ENCODE measurements at regions not wholly inside any gene's neighbourhood (a gene's known extent, or its start where the extent isn't known, plus 50 kb on each side); places are given as distances from the start of the nearest gene placed in this dataset.

DNA sequence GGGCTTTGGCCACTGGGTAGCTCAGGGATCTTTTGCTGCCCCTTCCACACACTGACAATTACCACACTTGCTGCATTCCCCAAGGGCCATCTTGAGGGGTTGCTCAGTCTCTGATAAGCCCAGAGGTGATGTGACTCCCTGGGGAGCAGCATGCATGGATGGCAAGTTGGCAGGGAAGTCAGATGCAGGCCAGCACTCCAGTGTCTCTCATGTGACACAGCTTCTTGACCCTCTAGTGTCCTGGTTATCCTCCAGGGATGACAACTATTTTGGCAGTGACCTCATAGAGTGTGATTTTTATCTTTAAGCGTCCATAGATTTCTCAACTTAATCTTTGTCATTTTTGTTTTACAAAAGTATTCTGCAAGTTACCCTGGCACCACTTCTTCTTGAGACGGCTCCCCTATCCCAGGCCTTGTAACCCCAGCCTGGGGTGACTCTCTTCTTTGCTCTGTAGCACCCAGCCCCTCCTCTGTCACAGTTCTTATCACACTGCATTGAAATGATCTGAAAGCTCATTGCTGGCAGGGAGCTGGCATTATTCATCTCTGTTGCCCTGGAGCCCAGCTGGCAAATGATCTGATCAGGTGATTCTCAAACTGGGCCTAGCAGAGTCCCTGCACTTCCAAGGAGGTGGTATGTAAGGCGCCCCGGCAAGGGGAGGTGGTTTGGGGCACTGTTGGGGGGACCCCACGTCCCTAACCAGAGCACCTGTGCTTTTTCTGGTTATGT is 72.6 kb downstream of the TENT5C start:
- H3K27ac Mint-ChIP-seq = no peak overlapping the region
- H3K27me3 Mint-ChIP-seq (ENCODE audit: insufficient read depth) = peaks cover 17% of the 10 kb centered on the region
- H3K4me1 Mint-ChIP-seq (ENCODE audit: low read depth) = peaks cover 14% of the 10 kb centered on the region
- intact Hi-C loops (cut with micrococcal nuclease) = no loop called here
- no peaks in the 10 kb centered on the region for H3K9me3 Mint-ChIP-seq
- H3K4me3 Mint-ChIP-seq = no peak overlapping the region
- no peak for DNase-seq (ENCODE audit: low spot score)
- H3K36me3 Mint-ChIP-seq (ENCODE audit: low read depth) = no peaks in the 10 kb centered on the region

DNA sequence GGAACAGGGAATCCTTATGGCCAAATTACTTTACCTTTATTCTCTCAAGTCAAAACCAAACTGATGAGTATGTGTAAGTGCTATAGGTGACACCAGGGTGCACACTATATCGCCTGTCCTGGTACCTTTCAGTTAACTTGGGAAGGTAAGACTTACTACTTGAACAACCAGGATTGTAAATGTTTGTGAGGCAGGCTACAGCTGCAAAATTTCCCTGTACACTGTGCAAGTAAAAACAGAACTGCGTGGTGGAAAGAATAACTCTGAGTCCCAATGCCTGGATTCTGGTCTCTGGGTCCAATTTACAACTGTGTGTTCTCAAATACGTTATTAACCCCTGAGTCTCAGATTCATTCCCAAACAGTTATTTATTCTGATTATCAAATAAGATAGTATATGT is 73.5 kb downstream of the TENT5C start:
- DNase-seq (ENCODE audit: low spot score) = no peak
- H3K27me3 Mint-ChIP-seq (ENCODE audit: insufficient read depth) = peaks cover 11% of the 10 kb centered on the region
- H3K4me3 Mint-ChIP-seq = no peak overlapping the region
- no peaks in the 10 kb centered on the region for H3K36me3 Mint-ChIP-seq (ENCODE audit: low read depth)
- intact Hi-C loops (cut with micrococcal nuclease) = no loop called here
- no peaks in the 10 kb centered on the region for H3K9me3 Mint-ChIP-seq
- H3K27ac Mint-ChIP-seq = no peak overlapping the region
- peaks cover 5% of the 10 kb centered on the region for H3K4me1 Mint-ChIP-seq (ENCODE audit: low read depth)

DNA sequence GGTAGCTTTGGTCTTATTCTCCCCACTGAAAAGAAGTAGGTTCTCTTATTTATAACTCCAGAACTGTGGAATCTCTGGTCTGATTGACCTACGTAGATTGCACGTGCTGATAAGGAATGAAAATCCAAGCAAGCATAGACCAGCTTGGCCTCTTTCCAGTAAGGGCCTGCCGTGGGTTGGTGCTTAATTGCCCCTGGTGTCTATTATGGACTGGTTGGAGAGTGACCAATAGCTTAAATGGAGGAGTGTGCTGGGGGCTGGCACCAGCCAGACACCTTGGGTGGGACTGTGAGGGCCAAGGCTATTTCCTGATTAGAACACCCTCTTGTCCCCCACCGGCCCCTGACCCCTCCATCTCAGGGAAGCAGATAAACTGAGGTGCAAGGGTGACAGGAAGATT is 74.0 kb downstream of the TENT5C start:
- Mint-ChIP-seq H3K36me3 (ENCODE audit: low read depth) (no peaks in the 10 kb centered on the region), H3K9me3 (no peaks in the 10 kb centered on the region), H3K27ac (no peak overlapping the region), H3K4me1 (ENCODE audit: low read depth) (no peaks in the 10 kb centered on the region), H3K4me3 (no peak overlapping the region), H3K27me3 (ENCODE audit: insufficient read depth) (peaks cover 9% of the 10 kb centered on the region)
- no peak for DNase-seq (ENCODE audit: low spot score)
- intact Hi-C loops (cut with micrococcal nuclease) = no loop called here

DNA sequence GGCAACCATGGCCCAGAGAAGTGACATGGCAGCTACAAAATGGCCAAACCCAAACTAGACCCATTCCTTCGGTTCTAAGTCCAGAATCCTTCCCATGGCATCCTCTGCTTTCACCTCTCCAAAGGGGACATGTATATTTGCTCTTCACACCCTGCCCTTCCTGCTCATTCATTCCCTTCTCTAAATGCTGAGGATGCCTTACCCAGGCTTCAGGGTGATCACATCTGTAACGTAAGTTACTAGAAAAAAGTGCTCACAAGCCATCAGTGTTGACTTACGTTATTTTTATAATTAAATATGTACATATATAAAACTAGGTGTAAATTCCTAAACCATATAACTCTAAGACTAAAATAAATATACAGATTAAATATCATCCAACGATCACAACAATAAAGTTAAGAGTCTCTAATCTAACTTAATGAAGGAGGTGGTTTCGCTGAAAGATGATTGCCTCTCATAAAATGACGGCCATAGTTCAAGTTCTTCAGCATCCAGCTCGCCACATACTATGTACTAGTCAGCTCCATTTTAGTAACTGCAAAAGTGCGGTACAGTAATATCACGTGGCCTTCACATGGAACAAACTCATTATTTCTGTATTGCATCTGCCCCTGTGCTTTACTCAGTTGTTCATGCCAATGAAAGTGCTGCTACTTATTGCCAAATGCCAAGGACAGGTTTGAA is 74.6 kb downstream of the TENT5C start:
- DNase-seq (ENCODE audit: low spot score) = no peak
- Mint-ChIP-seq H3K27ac (no peak overlapping the region), H3K27me3 (ENCODE audit: insufficient read depth) (peaks cover 11% of the 10 kb centered on the region), H3K9me3 (no peaks in the 10 kb centered on the region), H3K4me3 (no peak overlapping the region), H3K36me3 (ENCODE audit: low read depth) (no peaks in the 10 kb centered on the region), H3K4me1 (ENCODE audit: low read depth) (no peaks in the 10 kb centered on the region)
- intact Hi-C loops (cut with micrococcal nuclease) = loop anchor here (1.0 kb wide), 1 partner anchor 35 kb away; no protein-coding TSS in a partner anchor

DNA sequence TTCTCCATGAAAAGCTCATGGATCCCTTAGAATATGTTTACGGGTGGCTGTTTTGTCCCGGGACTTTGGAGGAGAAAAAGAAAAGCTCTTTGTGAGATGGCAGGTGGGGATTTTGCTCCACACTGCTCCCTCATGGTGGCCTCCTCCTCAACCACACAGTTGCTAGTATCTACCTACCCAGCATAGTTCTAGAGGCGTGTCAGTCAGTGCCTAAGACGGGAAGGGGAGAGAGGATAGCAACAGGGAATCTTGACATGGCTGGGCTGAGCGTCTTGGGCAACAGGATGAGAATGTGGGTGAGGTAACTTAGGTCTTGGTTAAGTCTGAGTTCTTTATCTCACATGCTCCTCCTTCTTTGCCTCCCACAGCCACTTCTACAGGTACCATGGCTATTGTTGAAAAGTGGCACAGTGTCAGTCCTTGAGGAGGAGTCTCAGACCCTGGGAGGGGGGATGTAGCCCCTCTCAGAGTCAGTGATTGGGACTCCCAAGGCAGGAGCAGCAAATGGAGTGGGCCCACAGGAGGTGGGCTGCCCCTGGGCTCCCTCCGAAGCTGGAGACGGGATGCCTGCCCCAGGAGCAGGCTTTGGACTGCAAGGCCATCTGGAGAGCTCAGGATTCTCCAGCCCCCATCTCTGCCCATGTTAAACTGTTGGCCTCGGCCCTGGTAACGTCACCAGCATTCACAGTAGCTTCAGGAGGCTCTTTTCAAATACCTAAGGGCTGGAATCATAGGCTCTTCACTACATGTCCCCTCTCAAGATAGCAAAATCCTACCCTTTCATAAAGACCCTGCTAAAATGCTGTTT is 75.4 kb downstream of the TENT5C start:
- no peak overlapping the region for H3K4me3 Mint-ChIP-seq
- no peak overlapping the region for H3K27ac Mint-ChIP-seq
- DNase-seq (ENCODE audit: low spot score) = no peak
- intact Hi-C loops (cut with micrococcal nuclease) = loop anchor here (1.0 kb wide), 1 partner anchor 34 kb away; no protein-coding TSS in a partner anchor
- H3K9me3 Mint-ChIP-seq = no peaks in the 10 kb centered on the region
- H3K4me1 Mint-ChIP-seq (ENCODE audit: low read depth) = no peaks in the 10 kb centered on the region
- peaks cover 13% of the 10 kb centered on the region for H3K27me3 Mint-ChIP-seq (ENCODE audit: insufficient read depth)
- H3K36me3 Mint-ChIP-seq (ENCODE audit: low read depth) = no peaks in the 10 kb centered on the region

DNA sequence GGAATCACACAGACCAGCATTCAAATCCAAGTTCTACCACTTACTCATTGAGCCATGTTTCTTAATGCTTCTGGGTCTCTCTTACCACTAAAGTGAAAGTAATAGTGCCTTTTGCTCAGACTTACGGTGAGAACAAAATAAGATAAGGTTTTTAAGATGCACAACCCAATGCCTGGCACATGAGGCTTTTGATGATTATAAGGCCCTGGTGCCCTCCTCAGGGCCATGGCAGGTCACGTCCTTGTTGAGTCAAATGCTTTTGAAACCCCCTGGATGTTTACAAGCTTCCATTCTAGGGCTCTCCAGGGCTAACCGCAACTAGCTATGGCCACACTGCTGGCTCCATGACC is 76.0 kb downstream of the TENT5C start:
- Mint-ChIP-seq H3K27ac (no peak overlapping the region), H3K4me1 (ENCODE audit: low read depth) (no peaks in the 10 kb centered on the region), H3K27me3 (ENCODE audit: insufficient read depth) (peaks cover 11% of the 10 kb centered on the region), H3K4me3 (no peak overlapping the region), H3K36me3 (ENCODE audit: low read depth) (no peaks in the 10 kb centered on the region), H3K9me3 (no peaks in the 10 kb centered on the region)
- no peak for DNase-seq (ENCODE audit: low spot score)
- intact Hi-C loops (cut with micrococcal nuclease) = loop anchor here (1.0 kb wide), 1 partner anchor 33 kb away; no protein-coding TSS in a partner anchor

DNA sequence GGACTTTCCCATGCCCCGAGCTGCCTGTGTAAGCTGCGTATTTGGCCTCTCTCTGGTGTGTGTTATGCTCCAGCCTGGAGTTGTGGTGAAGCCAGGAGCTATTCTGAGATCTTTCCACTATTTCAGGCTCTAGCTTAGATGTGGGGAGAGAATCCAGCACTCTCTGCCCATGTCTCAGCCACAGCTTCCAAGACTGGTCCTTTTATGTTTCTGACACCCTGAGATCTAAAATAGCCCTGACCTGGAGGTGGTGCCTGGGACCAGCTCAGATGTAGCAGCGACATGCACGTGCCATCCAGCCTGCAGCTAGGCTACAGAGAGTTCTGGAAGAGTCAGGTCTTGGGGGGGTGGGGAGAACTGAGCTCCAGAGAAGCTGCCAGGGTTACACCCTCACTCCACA is 76.5 kb downstream of the TENT5C start:
- Mint-ChIP-seq H3K27ac (no peak overlapping the region), H3K4me1 (ENCODE audit: low read depth) (no peaks in the 10 kb centered on the region), H3K36me3 (ENCODE audit: low read depth) (no peaks in the 10 kb centered on the region), H3K9me3 (no peaks in the 10 kb centered on the region), H3K27me3 (ENCODE audit: insufficient read depth) (peaks cover 9% of the 10 kb centered on the region), H3K4me3 (no peak overlapping the region)
- intact Hi-C loops (cut with micrococcal nuclease) = no loop called here
- no peak for DNase-seq (ENCODE audit: low spot score)

DNA sequence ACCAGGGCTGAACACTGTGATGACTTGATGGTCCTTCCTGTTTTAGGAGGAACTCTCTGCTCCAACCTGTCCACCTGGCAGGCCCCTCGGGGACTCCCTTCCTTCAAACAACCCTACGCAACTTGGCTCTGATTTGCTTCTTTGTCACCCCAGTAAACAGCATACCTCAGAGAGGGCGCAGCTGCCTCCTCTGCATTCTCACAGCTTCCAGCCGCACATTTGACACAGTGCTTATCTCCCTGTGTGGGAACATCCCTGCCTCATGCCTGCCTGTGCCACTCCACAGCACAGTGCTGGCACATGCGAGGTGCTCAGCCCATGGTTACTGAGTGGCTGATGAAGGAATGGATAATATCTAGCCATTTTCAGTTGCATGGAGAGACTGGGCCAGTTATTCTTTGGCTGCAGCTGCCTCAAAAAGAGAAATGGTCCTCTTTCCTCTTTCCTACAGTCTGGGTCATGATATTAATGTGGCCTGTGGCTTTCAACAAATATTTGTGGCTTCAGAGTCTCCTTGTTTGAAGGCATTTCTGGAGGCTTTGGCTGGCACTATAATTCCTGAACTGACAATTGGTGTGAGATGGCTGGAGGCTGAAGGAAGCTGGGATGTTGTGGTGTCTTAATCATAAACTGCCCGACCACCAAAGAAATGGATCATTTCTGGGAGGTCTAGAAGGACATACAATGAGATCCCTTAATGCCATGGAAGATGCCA is 77.9 kb downstream of the TENT5C start:
- H3K36me3 Mint-ChIP-seq (ENCODE audit: low read depth) = no peaks in the 10 kb centered on the region
- H3K4me1 Mint-ChIP-seq (ENCODE audit: low read depth) = no peaks in the 10 kb centered on the region
- H3K9me3 Mint-ChIP-seq = no peaks in the 10 kb centered on the region
- intact Hi-C loops (cut with micrococcal nuclease) = no loop called here
- H3K27me3 Mint-ChIP-seq (ENCODE audit: insufficient read depth) = peaks cover 10% of the 10 kb centered on the region
- no peak overlapping the region for H3K27ac Mint-ChIP-seq
- H3K4me3 Mint-ChIP-seq = no peak overlapping the region
- DNase-seq (ENCODE audit: low spot score) = no peak

DNA sequence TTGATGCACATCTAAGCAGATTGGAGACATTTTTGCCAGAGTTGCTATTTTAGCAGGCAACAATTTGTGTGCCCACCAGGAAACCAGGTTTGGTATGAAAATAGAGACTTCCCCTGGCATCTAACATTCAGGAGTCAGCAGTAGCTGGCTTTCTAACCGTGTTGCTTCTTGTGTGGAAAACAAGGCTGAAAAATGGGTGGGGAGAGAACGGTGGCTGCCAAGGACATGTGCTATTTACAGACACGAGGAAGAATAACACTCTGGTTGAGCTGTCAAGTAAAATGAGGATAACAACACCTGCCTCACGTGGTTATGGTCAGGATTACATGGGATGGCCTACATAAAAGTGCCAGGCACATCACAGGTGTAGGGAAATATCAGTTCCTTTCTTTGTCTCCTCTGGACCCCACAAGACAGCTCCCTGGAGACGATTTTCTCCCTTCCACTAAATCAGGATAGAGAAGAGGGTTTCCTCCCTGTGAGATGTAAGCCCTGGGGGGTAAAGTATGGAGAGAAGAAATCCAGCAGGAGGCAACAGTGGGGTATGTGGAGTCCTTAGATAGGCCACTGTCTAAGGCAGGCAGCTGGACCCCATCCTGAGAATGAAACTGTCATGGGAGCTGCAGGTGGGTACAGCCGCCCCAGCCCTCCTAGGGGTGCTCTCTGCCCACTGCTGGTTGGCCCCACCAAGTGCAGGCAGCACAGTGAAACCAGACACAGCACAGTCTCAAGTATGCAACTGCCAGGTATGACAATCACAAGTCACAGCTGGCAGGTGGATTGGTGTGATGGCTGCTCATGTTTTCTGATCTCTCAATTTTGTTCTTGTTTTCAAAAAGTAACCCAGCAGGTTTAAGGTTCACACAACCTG is 80.3 kb downstream of the TENT5C start:
- no peak for DNase-seq (ENCODE audit: low spot score)
- Mint-ChIP-seq H3K27ac (no peak overlapping the region), H3K9me3 (no peaks in the 10 kb centered on the region), H3K4me1 (ENCODE audit: low read depth) (no peaks in the 10 kb centered on the region), H3K36me3 (ENCODE audit: low read depth) (no peaks in the 10 kb centered on the region), H3K27me3 (ENCODE audit: insufficient read depth) (peaks cover 21% of the 10 kb centered on the region), H3K4me3 (no peak overlapping the region)
- intact Hi-C loops (cut with micrococcal nuclease) = no loop called here

DNA sequence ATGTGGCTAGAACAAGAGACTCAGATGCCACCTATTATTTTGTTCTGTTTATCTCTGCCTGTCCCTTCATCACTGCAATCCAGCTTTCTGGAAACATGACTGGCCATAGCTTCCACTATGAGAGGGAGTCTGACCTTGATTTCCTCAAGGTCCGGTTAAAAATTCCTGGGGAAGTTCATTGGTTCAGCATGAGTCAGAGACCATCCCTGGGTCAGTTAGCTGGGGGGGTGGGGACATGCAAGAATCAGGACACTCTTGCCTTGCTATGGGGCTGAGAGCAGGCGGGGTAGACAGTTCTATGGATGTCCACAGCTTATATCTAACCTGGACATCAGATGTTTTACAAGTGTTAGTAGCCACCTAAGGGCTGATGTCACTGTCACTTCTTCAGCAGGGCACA is 81.1 kb downstream of the TENT5C start:
- intact Hi-C loops (cut with micrococcal nuclease) = no loop called here
- H3K4me3 Mint-ChIP-seq = no peak overlapping the region
- H3K4me1 Mint-ChIP-seq (ENCODE audit: low read depth) = no peaks in the 10 kb centered on the region
- peaks cover 21% of the 10 kb centered on the region for H3K27me3 Mint-ChIP-seq (ENCODE audit: insufficient read depth)
- no peaks in the 10 kb centered on the region for H3K36me3 Mint-ChIP-seq (ENCODE audit: low read depth)
- no peaks in the 10 kb centered on the region for H3K9me3 Mint-ChIP-seq
- H3K27ac Mint-ChIP-seq = no peak overlapping the region
- no peak for DNase-seq (ENCODE audit: low spot score)

DNA sequence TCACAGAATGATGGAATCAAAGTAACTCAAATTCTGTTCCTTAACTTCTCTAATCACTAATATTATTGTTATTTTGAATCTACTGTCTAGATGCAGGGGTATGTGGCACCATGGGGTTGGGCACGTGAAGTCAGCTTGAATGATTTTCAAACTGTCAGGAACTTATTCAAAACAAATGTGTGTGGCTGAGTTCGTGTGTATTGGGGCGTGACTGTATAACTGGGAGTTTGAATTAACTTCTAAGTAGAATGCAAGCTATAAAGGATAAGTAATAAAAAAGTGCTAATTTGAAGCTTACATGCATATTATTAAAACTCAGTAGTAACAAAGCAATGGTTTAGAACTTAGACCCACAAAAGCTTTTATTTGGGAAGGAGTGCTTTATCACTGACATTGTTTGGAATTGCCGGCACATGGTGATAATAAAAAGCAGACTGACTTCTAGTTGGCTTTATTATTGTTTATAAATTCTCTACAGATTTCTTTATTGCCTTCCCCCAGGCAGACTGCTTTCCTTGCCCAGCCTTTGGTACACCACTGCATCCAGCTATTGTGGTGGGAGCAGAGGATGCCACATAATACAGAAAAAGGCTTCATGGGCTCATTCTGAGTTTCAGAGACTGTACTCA is 84.3 kb downstream of the TENT5C start:
- Mint-ChIP-seq H3K36me3 (ENCODE audit: low read depth) (no peaks in the 10 kb centered on the region), H3K27me3 (ENCODE audit: insufficient read depth) (peaks cover 21% of the 10 kb centered on the region), H3K9me3 (no peaks in the 10 kb centered on the region), H3K27ac (no peak overlapping the region), H3K4me3 (no peak overlapping the region), H3K4me1 (ENCODE audit: low read depth) (peaks cover 7% of the 10 kb centered on the region)
- DNase-seq (ENCODE audit: low spot score) = no peak
- intact Hi-C loops (cut with micrococcal nuclease) = loop anchor here (5.0 kb wide), 1 partner anchor 67 kb away; no protein-coding TSS in a partner anchor
